Fibroblast of lung (primary cell): ENCODE measurements at regions not wholly inside any gene's neighbourhood (a gene's known extent, or its start where the extent isn't known, plus 50 kb on each side); places are given as distances from the start of the nearest gene placed in this dataset.

Experiments used
- DNase-seq, 2 donors: peaks; one replicate each; pipeline versions ENCODE4 v3.0.0 to v3.0.0-alpha.2; 2010; ENCODE audit warnings: low read depth in 2 of 2
- H2AFZ ChIP-seq: 2 replicates; pipeline ENCODE4 v1.5.1; 2012; ENCODE audit warnings: low read length, control low read depth, inconsistent platforms
- H3K27ac ChIP-seq: 2 replicates; pipeline ENCODE4 v1.5.1; 2011; ENCODE audit warnings: low read length, control low read depth; ENCODE audit not compliant: insufficient read depth
- H3K27me3 ChIP-seq: 2 replicates; pipeline ENCODE4 v1.5.1; 2011; ENCODE audit warnings: mild to moderate bottlenecking, low read length; ENCODE audit not compliant: control insufficient read depth, insufficient read depth
- H3K36me3 ChIP-seq: 2 replicates; pipeline ENCODE4 v1.5.1; 2011; ENCODE audit warnings: low read length; ENCODE audit not compliant: control insufficient read depth, insufficient read depth
- H3K4me1 ChIP-seq: 2 replicates; pipeline ENCODE4 v1.5.1; 2011; ENCODE audit warnings: low read length; ENCODE audit not compliant: control insufficient read depth, insufficient read depth; ENCODE audit errors: extremely low read depth
- H3K4me2 ChIP-seq: 2 replicates; pipeline ENCODE4 v1.5.1; 2011; ENCODE audit warnings: low read length, control low read depth; ENCODE audit not compliant: insufficient read depth; ENCODE audit errors: extremely low read depth
- H3K4me3 ChIP-seq, 4 experiments: fragments of 200-600 bp in 1 of 4; sonication (generic) in 1 of 4; replicated peaks in 1 of 4; 2 replicates each; pipeline ENCODE4 v1.5.1; 2011 to 2016; ENCODE audit warnings: low read length in 4 of 4, low read depth in 3 of 4, mild to moderate bottlenecking in 3 of 4, control low read depth in 2 of 4, inconsistent platforms in 1 of 4, mixed read lengths in 1 of 4; ENCODE audit not compliant: insufficient read depth in 1 of 4; ENCODE audit errors: control extremely low read depth in 1 of 4
- H3K79me2 ChIP-seq: 2 replicates; pipeline ENCODE4 v1.5.1; 2012; ENCODE audit warnings: mild to moderate bottlenecking, low read length, inconsistent platforms; ENCODE audit not compliant: control insufficient read depth, insufficient read depth
- H3K9ac ChIP-seq: 2 replicates; pipeline ENCODE4 v1.5.1; 2011; ENCODE audit warnings: mild to moderate bottlenecking, low read length, control low read depth; ENCODE audit not compliant: insufficient read depth
- H3K9me3 ChIP-seq: 2 replicates; pipeline ENCODE4 v1.5.1; 2012; ENCODE audit warnings: low read depth, low read length; ENCODE audit not compliant: control insufficient read depth, insufficient read depth
- H4K20me1 ChIP-seq: 2 replicates; pipeline ENCODE4 v1.5.1; 2011; ENCODE audit warnings: low read length; ENCODE audit not compliant: control insufficient read depth, insufficient read depth; ENCODE audit errors: extremely low read depth
- EZH2 ChIP-seq: IDR thresholded peaks from 2 replicates; pipeline ENCODE4 v1.5.1; 2012; ENCODE audit warnings: low read length, control low read depth, mild to moderate bottlenecking; ENCODE audit errors: missing control alignments
- TF ChIP-seq, protein P1 (sequence below), 2 donors: IDR thresholded peaks in 1 of 2; conservative IDR thresholded peaks in 1 of 2; 1 replicate in 1 of 2; 2 replicates in 1 of 2; pipeline ENCODE4 v1.5.1; 2011 to 2012; ENCODE audit warnings: low read length in 2 of 2, control low read depth in 1 of 2, inconsistent platforms in 1 of 2, low read depth in 1 of 2, mild to moderate bottlenecking in 1 of 2

- Histone ChIP-seq H3K4me2 (no peak overlapping the region), H3K27ac (no peak overlapping the region), H3K9ac (no peak overlapping the region), H3K27me3 (no peaks in the 10 kb centered on the region), H4K20me1 (no peaks in the 10 kb centered on the region), H3K79me2 (no peaks in the 10 kb centered on the region), H3K4me1 (no peaks in the 10 kb centered on the region), H3K36me3 (no peaks in the 10 kb centered on the region), H2AFZ (no peak overlapping the region), H3K4me3 (no peak overlapping the region), H3K9me3 (no peaks in the 10 kb centered on the region)
- TF ChIP-seq, protein P1, sequence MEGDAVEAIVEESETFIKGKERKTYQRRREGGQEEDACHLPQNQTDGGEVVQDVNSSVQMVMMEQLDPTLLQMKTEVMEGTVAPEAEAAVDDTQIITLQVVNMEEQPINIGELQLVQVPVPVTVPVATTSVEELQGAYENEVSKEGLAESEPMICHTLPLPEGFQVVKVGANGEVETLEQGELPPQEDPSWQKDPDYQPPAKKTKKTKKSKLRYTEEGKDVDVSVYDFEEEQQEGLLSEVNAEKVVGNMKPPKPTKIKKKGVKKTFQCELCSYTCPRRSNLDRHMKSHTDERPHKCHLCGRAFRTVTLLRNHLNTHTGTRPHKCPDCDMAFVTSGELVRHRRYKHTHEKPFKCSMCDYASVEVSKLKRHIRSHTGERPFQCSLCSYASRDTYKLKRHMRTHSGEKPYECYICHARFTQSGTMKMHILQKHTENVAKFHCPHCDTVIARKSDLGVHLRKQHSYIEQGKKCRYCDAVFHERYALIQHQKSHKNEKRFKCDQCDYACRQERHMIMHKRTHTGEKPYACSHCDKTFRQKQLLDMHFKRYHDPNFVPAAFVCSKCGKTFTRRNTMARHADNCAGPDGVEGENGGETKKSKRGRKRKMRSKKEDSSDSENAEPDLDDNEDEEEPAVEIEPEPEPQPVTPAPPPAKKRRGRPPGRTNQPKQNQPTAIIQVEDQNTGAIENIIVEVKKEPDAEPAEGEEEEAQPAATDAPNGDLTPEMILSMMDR (conservative IDR thresholded peaks at IDR 0.05 in 1 of 2, IDR thresholded peaks at IDR 0.05 in 1 of 2; ENCODE audit: low read depth in 1 of 2, low read length in 2 of 2): no peak
- no peak for TF ChIP-seq EZH2
- DNase-seq: no peak
These were observed 127.3 kb upstream of the MON1B start for GRCh38 chr16:77063676-77064016.

DNA sequence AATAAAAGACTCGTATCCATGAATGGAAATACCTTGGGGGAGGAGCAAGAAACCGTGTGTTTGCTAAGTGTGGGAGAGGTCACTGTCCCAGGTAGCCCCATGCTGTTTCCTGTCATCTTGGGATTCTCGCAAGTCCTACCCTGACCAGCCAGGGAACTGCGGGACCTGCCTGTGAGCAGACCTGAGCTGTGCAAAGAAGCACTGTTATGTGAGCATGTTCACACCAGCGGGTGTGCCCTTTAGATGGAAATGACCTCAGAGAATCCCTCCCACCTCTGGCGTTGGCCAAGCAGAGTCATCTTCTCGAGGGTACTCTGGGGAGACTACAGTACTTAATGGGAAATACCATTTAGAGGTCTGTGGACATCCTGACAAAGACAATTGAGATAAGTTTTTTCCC lies 127.0 kb upstream of the MON1B start:
- H3K4me1 ChIP-seq: no peaks in the 10 kb centered on the region
- no peak overlapping the region for H3K9ac ChIP-seq
- no peaks in the 10 kb centered on the region for H4K20me1 ChIP-seq
- H3K36me3 ChIP-seq: no peaks in the 10 kb centered on the region
- H3K27me3 ChIP-seq: no peaks in the 10 kb centered on the region
- H3K79me2 ChIP-seq: no peaks in the 10 kb centered on the region
- H2AFZ ChIP-seq: no peak overlapping the region
- no peaks in the 10 kb centered on the region for H3K9me3 ChIP-seq
- H3K4me3 ChIP-seq: no peak overlapping the region
- TF ChIP-seq, protein P1 (conservative IDR thresholded peaks at IDR 0.05 in 1 of 2, IDR thresholded peaks at IDR 0.05 in 1 of 2; ENCODE audit: low read depth in 1 of 2, low read length in 2 of 2): no peak
- TF ChIP-seq EZH2: no peak
- DNase-seq: no peak
- H3K4me2 ChIP-seq: no peak overlapping the region
- H3K27ac ChIP-seq: no peak overlapping the region

- Histone ChIP-seq H3K36me3 (no peaks in the 10 kb centered on the region), H3K4me1 (no peaks in the 10 kb centered on the region), H3K9ac (no peak overlapping the region), H4K20me1 (no peaks in the 10 kb centered on the region), H3K4me2 (no peak overlapping the region), H3K79me2 (no peaks in the 10 kb centered on the region), H3K27me3 (no peaks in the 10 kb centered on the region), H2AFZ (no peak overlapping the region), H3K27ac (no peak overlapping the region), H3K9me3 (no peaks in the 10 kb centered on the region), H3K4me3 (no peak overlapping the region)
- no peak for DNase-seq
- TF ChIP-seq, protein P1 (conservative IDR thresholded peaks at IDR 0.05 in 1 of 2, IDR thresholded peaks at IDR 0.05 in 1 of 2; ENCODE audit: low read depth in 1 of 2, low read length in 2 of 2): no peak
- no peak for TF ChIP-seq EZH2
These were observed 124.0 kb upstream of the MON1B start for GRCh38 chr16:77066896-77067496.
